ENCODE measurements at regions not wholly inside any gene's neighbourhood (a gene's known extent, or its start where the extent isn't known, plus 50 kb on each side); places are given as distances from the start of the nearest gene placed in this dataset.
A peak's percentile ranks its signal among the peaks of the same experiment; 100 is the strongest.

- Histone ChIP-seq H3K9me3 (ENCODE audit: control insufficient read depth, insufficient read depth, low read depth, low read length) (no peaks in the 10 kb centered on the region), H3K27ac (ENCODE audit: insufficient read depth, low read length) (no peak overlapping the region), H3K9ac (ENCODE audit: insufficient read depth, low read length) (no peak overlapping the region), H4K20me1 (ENCODE audit: control insufficient read depth, extremely low read depth, insufficient read depth, low read length) (no peaks in the 10 kb centered on the region), H3K79me2 (ENCODE audit: control insufficient read depth, insufficient read depth, low read length) (no peaks in the 10 kb centered on the region), H3K36me3 (ENCODE audit: control insufficient read depth, insufficient read depth, low read length) (no peaks in the 10 kb centered on the region), H2AFZ (ENCODE audit: low read length) (no peak overlapping the region), H3K4me3 (replicated peaks in 1 of 4; ENCODE audit: control extremely low read depth in 1 of 4, insufficient read depth in 1 of 4, low read depth in 3 of 4, low read length in 4 of 4) (no peak overlapping the region), H3K4me2 (ENCODE audit: extremely low read depth, insufficient read depth, low read length) (no peak overlapping the region), H3K27me3 (ENCODE audit: control insufficient read depth, insufficient read depth, low read length) (no peaks in the 10 kb centered on the region), H3K4me1 (ENCODE audit: control insufficient read depth, extremely low read depth, insufficient read depth, low read length) (no peaks in the 10 kb centered on the region)
- TF ChIP-seq CTCF (conservative IDR thresholded peaks at IDR 0.05 in 1 of 2, IDR thresholded peaks at IDR 0.05 in 1 of 2; ENCODE audit: low read depth in 1 of 2, low read length in 2 of 2) (no peak), EZH2 (IDR thresholded peaks at IDR 0.05; ENCODE audit: low read length, missing control alignments) (no peak)
- no peak for DNase-seq (ENCODE audit: low read depth in 2 of 2)
Observed at GRCh38 chr6:87815449-87815848, 113.4 kb upstream of the AKIRIN2 start.

- no peaks in the 10 kb centered on the region for H3K27me3 ChIP-seq (ENCODE audit: control insufficient read depth, insufficient read depth, low read length)
- peak in 1 of 2 donors; percentile 89 for DNase-seq (ENCODE audit: low read depth in 2 of 2)
- H4K20me1 ChIP-seq (ENCODE audit: control insufficient read depth, extremely low read depth, insufficient read depth, low read length): no peaks in the 10 kb centered on the region
- no peaks in the 10 kb centered on the region for H3K36me3 ChIP-seq (ENCODE audit: control insufficient read depth, insufficient read depth, low read length)
- H3K27ac ChIP-seq (ENCODE audit: insufficient read depth, low read length): no peak overlapping the region
- H3K4me3 ChIP-seq (replicated peaks in 1 of 4; ENCODE audit: control extremely low read depth in 1 of 4, insufficient read depth in 1 of 4, low read depth in 3 of 4, low read length in 4 of 4): no peak overlapping the region
- H3K4me1 ChIP-seq (ENCODE audit: control insufficient read depth, extremely low read depth, insufficient read depth, low read length): no peaks in the 10 kb centered on the region
- no peak overlapping the region for H3K4me2 ChIP-seq (ENCODE audit: extremely low read depth, insufficient read depth, low read length)
- TF ChIP-seq EZH2 (IDR thresholded peaks at IDR 0.05; ENCODE audit: low read length, missing control alignments): no peak
- TF ChIP-seq CTCF (conservative IDR thresholded peaks at IDR 0.05 in 1 of 2, IDR thresholded peaks at IDR 0.05 in 1 of 2; ENCODE audit: low read depth in 1 of 2, low read length in 2 of 2): no peak
- H2AFZ ChIP-seq (ENCODE audit: low read length): no peak overlapping the region
- H3K9ac ChIP-seq (ENCODE audit: insufficient read depth, low read length): no peak overlapping the region
- H3K9me3 ChIP-seq (ENCODE audit: control insufficient read depth, insufficient read depth, low read depth, low read length): no peaks in the 10 kb centered on the region
- H3K79me2 ChIP-seq (ENCODE audit: control insufficient read depth, insufficient read depth, low read length): no peaks in the 10 kb centered on the region
Observed at GRCh38 chr6:87808005-87808757, 106.1 kb upstream of the AKIRIN2 start.

GRCh38 chr6:87807475-87807874, 105.4 kb upstream of the AKIRIN2 start:
- Histone ChIP-seq H3K36me3 (ENCODE audit: control insufficient read depth, insufficient read depth, low read length) (no peaks in the 10 kb centered on the region), H3K27ac (ENCODE audit: insufficient read depth, low read length) (no peak overlapping the region), H3K4me1 (ENCODE audit: control insufficient read depth, extremely low read depth, insufficient read depth, low read length) (no peaks in the 10 kb centered on the region), H4K20me1 (ENCODE audit: control insufficient read depth, extremely low read depth, insufficient read depth, low read length) (no peaks in the 10 kb centered on the region), H2AFZ (ENCODE audit: low read length) (no peak overlapping the region), H3K9ac (ENCODE audit: insufficient read depth, low read length) (no peak overlapping the region), H3K4me2 (ENCODE audit: extremely low read depth, insufficient read depth, low read length) (no peak overlapping the region), H3K27me3 (ENCODE audit: control insufficient read depth, insufficient read depth, low read length) (no peaks in the 10 kb centered on the region), H3K9me3 (ENCODE audit: control insufficient read depth, insufficient read depth, low read depth, low read length) (no peaks in the 10 kb centered on the region), H3K79me2 (ENCODE audit: control insufficient read depth, insufficient read depth, low read length) (no peaks in the 10 kb centered on the region), H3K4me3 (replicated peaks in 1 of 4; ENCODE audit: control extremely low read depth in 1 of 4, insufficient read depth in 1 of 4, low read depth in 3 of 4, low read length in 4 of 4) (no peak overlapping the region)
- no peak for DNase-seq (ENCODE audit: low read depth in 2 of 2)
- TF ChIP-seq CTCF (conservative IDR thresholded peaks at IDR 0.05 in 1 of 2, IDR thresholded peaks at IDR 0.05 in 1 of 2; ENCODE audit: low read depth in 1 of 2, low read length in 2 of 2) (no peak), EZH2 (IDR thresholded peaks at IDR 0.05; ENCODE audit: low read length, missing control alignments) (no peak)
